ENCODE measurements at regions not wholly inside any gene's neighbourhood (a gene's known extent, or its start where the extent isn't known, plus 50 kb on each side); places are given as distances from the start of the nearest gene placed in this dataset.

DNA sequence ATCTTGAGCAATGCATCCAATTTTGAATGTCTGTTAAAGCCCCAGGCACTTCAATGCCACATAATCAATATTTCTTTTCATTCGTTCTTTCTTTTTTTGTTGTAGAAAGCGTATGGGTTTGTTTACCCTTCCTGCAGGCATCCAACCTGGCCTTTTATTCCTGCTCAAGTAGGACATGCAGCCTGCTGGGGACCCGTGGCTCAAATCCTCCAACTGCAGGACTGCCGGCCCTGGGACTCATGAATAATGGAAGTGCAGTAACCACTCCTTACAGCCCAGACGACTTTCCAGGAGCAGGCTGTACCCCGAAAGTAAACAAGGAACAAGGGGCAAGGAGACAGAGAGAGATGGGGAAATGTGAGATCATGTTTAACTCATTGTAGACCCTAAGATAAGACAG, 126.4 kb downstream of the SALL1 start (continued):
- TF ChIP-seq, protein P1, sequence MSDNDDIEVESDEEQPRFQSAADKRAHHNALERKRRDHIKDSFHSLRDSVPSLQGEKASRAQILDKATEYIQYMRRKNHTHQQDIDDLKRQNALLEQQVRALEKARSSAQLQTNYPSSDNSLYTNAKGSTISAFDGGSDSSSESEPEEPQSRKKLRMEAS (IDR thresholded peaks at IDR 0.05; ENCODE audit: low read depth) = no peak
- TF ChIP-seq CHD2 (IDR thresholded peaks at IDR 0.05; ENCODE audit: low read length, partially characterized antibody) (no peak), TEAD4 (IDR thresholded peaks at IDR 0.05; ENCODE audit: borderline replicate concordance, insufficient read depth) (no peak), SMC3 (IDR thresholded peaks at IDR 0.05; ENCODE audit: low read depth, low read length) (no peak), NRF1 (IDR thresholded peaks at IDR 0.05; ENCODE audit: low read depth, low read length) (no peak), TAF1 (IDR thresholded peaks at IDR 0.05; ENCODE audit: borderline replicate concordance, low read depth, low read length) (no peak), JUND (IDR thresholded peaks at IDR 0.05) (no peak)

DNA sequence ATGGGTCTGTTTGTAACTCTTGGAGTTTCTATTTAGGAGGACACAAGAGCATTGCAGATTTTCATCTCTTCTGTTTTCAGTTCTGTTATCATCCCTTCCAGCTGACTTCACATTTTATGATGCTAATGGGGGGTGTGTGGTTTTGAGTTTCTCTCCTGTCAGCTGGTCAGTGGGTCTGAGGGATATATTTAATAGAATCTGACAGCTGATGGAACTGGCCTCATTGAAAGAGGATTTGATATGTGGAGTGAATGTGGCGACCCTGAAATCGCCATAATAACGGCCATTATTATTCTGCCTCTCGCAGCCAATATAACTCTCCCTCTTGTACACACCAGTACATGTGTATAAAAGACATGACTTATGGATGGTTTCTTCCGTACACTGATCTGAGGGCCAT, 128.1 kb downstream of the SALL1 start:
- 14% methylated on average over 5 of the region's 5 CpGs for WGBS (ENCODE audit: low lambda C conversion rate)

DNA sequence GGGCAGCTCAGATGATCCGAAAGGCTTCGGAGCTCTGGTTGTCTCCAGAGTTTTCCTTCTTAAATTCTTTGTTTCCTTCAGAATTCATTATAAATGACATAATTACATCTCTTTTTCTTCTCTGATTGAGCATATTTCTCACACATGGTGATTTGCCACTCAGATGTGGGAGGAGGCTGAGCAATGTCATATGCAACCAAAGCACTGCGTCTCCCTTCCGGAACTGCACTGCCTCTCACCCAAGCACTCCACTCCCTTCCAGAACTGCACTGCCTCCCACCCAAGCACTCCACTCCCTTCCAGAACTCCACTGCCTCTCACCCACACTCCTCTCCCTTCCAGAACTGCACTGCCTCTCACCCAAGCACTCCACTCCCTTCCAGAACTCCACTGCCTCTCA, 131.5 kb downstream of the SALL1 start:
- H3K4me3 ChIP-seq (ENCODE audit: low read depth in 2 of 2, low read length in 1 of 2) = no peak overlapping the region
- no peaks in the 10 kb centered on the region for H3K27me3 ChIP-seq (ENCODE audit: insufficient read depth)
- POLR2A ChIA-PET = no interaction called here
- H3K9ac ChIP-seq = no peak overlapping the region
- H3F3A ChIP-seq (replicated peaks; ENCODE audit: insufficient read depth) = no peaks in the 10 kb centered on the region
- TF ChIP-seq EZH2phosphoT487 (IDR thresholded peaks at IDR 0.05; ENCODE audit: borderline replicate concordance, low read depth) (no peak), RFX5 (IDR thresholded peaks at IDR 0.05; ENCODE audit: low read length) (no peak), TAF1 (IDR thresholded peaks at IDR 0.05; ENCODE audit: borderline replicate concordance, low read depth, low read length) (no peak), RCOR1 (IDR thresholded peaks at IDR 0.05; ENCODE audit: low read length) (no peak), POLR2AphosphoS5 (IDR thresholded peaks at IDR 0.05; ENCODE audit: low read depth, low read length) (no peak), NFIC (IDR thresholded peaks at IDR 0.05; ENCODE audit: borderline replicate concordance) (no peak), SMC3 (IDR thresholded peaks at IDR 0.05; ENCODE audit: low read depth, low read length) (no peak), FOSL2 (IDR thresholded peaks at IDR 0.05; ENCODE audit: borderline replicate concordance, low read depth) (no peak)
- TF ChIP-seq, protein P2, sequence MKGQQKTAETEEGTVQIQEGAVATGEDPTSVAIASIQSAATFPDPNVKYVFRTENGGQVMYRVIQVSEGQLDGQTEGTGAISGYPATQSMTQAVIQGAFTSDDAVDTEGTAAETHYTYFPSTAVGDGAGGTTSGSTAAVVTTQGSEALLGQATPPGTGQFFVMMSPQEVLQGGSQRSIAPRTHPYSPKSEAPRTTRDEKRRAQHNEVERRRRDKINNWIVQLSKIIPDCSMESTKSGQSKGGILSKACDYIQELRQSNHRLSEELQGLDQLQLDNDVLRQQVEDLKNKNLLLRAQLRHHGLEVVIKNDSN (IDR thresholded peaks at IDR 0.05; ENCODE audit: borderline replicate concordance, low read depth) = no peak
- no peaks in the 10 kb centered on the region for H3K79me2 ChIP-seq (ENCODE audit: insufficient read depth)
- no peak overlapping the region for H2AFZ ChIP-seq (ENCODE audit: low read depth)
- H3K4me2 ChIP-seq = no peak overlapping the region
- H4K20me1 ChIP-seq (ENCODE audit: insufficient read depth) = no peaks in the 10 kb centered on the region
- H3K9me2 ChIP-seq = no peaks in the 10 kb centered on the region
- WGBS (ENCODE audit: low lambda C conversion rate) = 64% methylated on average over 4 of the region's 4 CpGs
- CTCF ChIA-PET = no interaction called here
- no peaks in the 10 kb centered on the region for H3K4me1 ChIP-seq (ENCODE audit: control insufficient read depth in 1 of 2, insufficient read depth in 2 of 2, low read depth in 1 of 2, low read length in 1 of 2)
- no peaks in the 10 kb centered on the region for H3K9me3 ChIP-seq
- no peak overlapping the region for H3K27ac ChIP-seq (ENCODE audit: low read depth in 2 of 2, low read length in 1 of 2)
- no peak for DNase-seq
- no peaks in the 10 kb centered on the region for H3K36me3 ChIP-seq (replicated peaks in 1 of 2; ENCODE audit: control insufficient read depth in 1 of 2, insufficient read depth in 2 of 2, low read length in 1 of 2)

More for the DNA sequence above, 128.1 kb downstream of the SALL1 start:
- POLR2A ChIA-PET = no interaction called here
- H3K27ac ChIP-seq (ENCODE audit: low read depth in 2 of 2, low read length in 1 of 2) = no peak overlapping the region
- H2AFZ ChIP-seq (ENCODE audit: low read depth) = no peak overlapping the region
- H3F3A ChIP-seq (replicated peaks; ENCODE audit: insufficient read depth) = no peaks in the 10 kb centered on the region
- no peaks in the 10 kb centered on the region for H3K9me2 ChIP-seq
- H4K20me1 ChIP-seq (ENCODE audit: insufficient read depth) = no peaks in the 10 kb centered on the region
- CTCF ChIA-PET = no interaction called here
- H3K4me2 ChIP-seq = no peak overlapping the region
- H3K36me3 ChIP-seq (replicated peaks in 1 of 2; ENCODE audit: control insufficient read depth in 1 of 2, insufficient read depth in 2 of 2, low read length in 1 of 2) = no peaks in the 10 kb centered on the region
- TF ChIP-seq, protein P3, sequence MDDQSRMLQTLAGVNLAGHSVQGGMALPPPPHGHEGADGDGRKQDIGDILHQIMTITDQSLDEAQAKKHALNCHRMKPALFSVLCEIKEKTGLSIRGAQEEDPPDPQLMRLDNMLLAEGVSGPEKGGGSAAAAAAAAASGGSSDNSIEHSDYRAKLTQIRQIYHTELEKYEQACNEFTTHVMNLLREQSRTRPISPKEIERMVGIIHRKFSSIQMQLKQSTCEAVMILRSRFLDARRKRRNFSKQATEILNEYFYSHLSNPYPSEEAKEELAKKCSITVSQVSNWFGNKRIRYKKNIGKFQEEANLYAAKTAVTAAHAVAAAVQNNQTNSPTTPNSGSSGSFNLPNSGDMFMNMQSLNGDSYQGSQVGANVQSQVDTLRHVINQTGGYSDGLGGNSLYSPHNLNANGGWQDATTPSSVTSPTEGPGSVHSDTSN (IDR thresholded peaks at IDR 0.05) = no peak
- H3K4me1 ChIP-seq (ENCODE audit: control insufficient read depth in 1 of 2, insufficient read depth in 2 of 2, low read depth in 1 of 2, low read length in 1 of 2) = no peaks in the 10 kb centered on the region
- H3K79me2 ChIP-seq (ENCODE audit: insufficient read depth) = no peaks in the 10 kb centered on the region
- no peaks in the 10 kb centered on the region for H3K27me3 ChIP-seq (ENCODE audit: insufficient read depth)
- no peak overlapping the region for H3K4me3 ChIP-seq (ENCODE audit: low read depth in 2 of 2, low read length in 1 of 2)
- no peaks in the 10 kb centered on the region for H3K9me3 ChIP-seq
- DNase-seq = no peak
- H3K9ac ChIP-seq = no peak overlapping the region

Measured in SK-N-SH (cell line).